ENCODE measurements at regions not wholly inside any gene's neighbourhood (a gene's known extent, or its start where the extent isn't known, plus 50 kb on each side); places are given as distances from the start of the nearest gene placed in this dataset.

- Histone ChIP-seq H3K27ac (no peak overlapping the region), H3K36me3 (no peaks in the 10 kb centered on the region), H3K4me3 (no peak overlapping the region), H3K27me3 (no peaks in the 10 kb centered on the region), H3K4me1 (no peaks in the 10 kb centered on the region), H3K9me3 (no peaks in the 10 kb centered on the region)
- WGBS, 2 donors, result 85 to 87% methylated on average over 2 of the region's 2 CpGs
- intact Hi-C loops (cut with DNase I), result no loop called here
- TF ChIP-seq POLR2A (IDR thresholded peaks at IDR 0.05) (no peak), EP300 (IDR thresholded peaks at IDR 0.05) (no peak), POLR2AphosphoS5 (IDR thresholded peaks at IDR 0.05) (no peak)
- TF ChIP-seq, protein P1, sequence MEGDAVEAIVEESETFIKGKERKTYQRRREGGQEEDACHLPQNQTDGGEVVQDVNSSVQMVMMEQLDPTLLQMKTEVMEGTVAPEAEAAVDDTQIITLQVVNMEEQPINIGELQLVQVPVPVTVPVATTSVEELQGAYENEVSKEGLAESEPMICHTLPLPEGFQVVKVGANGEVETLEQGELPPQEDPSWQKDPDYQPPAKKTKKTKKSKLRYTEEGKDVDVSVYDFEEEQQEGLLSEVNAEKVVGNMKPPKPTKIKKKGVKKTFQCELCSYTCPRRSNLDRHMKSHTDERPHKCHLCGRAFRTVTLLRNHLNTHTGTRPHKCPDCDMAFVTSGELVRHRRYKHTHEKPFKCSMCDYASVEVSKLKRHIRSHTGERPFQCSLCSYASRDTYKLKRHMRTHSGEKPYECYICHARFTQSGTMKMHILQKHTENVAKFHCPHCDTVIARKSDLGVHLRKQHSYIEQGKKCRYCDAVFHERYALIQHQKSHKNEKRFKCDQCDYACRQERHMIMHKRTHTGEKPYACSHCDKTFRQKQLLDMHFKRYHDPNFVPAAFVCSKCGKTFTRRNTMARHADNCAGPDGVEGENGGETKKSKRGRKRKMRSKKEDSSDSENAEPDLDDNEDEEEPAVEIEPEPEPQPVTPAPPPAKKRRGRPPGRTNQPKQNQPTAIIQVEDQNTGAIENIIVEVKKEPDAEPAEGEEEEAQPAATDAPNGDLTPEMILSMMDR (IDR thresholded peaks at IDR 0.05), result no peak
- DNase-seq, result no peak
Observed at GRCh38 chr11:79623375-79623774, 182.5 kb upstream of the TENM4 start.

DNA sequence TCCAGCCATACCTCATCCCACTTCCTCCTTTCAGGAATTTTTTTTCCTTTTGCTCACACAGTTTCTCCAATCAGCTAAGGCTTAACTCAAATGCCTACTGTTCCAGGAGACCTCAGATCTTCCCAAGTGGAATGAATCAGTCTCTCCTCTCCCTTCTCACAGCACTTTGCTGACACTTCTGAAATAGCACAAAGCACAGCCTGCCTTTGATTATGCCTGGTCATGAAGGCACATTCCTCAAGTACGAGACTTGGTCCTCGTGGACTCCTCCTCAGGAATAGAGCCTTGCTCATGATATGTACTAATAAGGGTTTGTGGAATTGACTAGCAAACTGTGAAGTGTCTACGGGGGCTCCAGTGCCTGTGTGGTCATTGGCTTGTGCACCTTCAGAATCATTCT is 176.7 kb upstream of the TENM4 start:
- Histone ChIP-seq H3K27me3 (no peaks in the 10 kb centered on the region), H3K4me3 (no peak overlapping the region), H3K9me3 (no peaks in the 10 kb centered on the region), H3K4me1 (no peaks in the 10 kb centered on the region), H3K27ac (no peak overlapping the region), H3K36me3 (no peaks in the 10 kb centered on the region)
- no peak for DNase-seq
- 62 to 73% methylated on average over 3 of the region's 3 CpGs for WGBS, 2 donors
- intact Hi-C loops (cut with DNase I), result no loop called here
- TF ChIP-seq EP300 (IDR thresholded peaks at IDR 0.05), result no peak
- TF ChIP-seq POLR2A (IDR thresholded peaks at IDR 0.05), result no peak
- TF ChIP-seq POLR2AphosphoS5 (IDR thresholded peaks at IDR 0.05), result no peak
- TF ChIP-seq, protein P1 (IDR thresholded peaks at IDR 0.05), result no peak

DNA sequence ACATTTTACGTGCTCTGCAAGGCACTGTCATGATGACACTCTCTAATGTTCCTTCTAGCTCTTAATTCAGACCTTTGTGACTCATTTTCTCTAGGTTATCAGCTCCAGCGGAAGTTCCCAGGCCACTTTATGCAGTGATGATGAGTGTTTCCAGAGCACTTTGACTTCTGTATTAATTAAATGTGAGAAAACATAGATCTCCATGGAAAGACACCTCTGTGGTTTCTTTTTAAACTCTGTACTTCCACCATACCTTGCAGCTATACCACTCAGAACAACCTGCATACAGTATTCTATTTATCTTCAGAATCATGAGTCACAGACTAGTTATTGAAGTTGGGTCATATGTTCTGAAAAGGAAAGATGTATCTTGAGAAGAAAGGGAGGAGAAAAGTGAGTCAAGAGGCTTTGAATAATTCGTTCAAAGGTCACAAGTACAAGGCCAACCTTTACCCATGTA is 175.6 kb upstream of the TENM4 start:
- intact Hi-C loops (cut with DNase I), result no loop called here

DNA sequence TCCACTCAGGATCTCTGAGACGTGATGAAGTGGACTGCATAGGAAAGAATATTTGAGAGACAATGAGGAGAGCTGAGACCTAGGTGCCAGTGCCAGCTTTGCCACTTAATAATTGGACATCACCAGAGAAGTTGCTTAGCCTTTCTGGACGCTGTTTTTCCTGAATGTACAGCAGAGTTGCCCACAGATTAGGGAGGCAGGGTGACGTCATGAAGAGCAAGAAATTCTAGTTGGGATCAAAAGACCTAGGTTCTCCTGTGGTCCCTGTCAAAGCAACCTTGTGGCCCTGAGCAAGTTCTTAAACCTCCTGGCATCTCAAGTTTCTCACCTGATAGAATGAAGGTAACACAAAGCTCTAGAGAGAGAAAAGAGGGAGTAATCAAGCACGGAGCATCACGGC is 174.6 kb upstream of the TENM4 start:
- Histone ChIP-seq H3K9me3 (no peaks in the 10 kb centered on the region), H3K4me1 (no peaks in the 10 kb centered on the region), H3K36me3 (no peaks in the 10 kb centered on the region), H3K27me3 (no peaks in the 10 kb centered on the region), H3K27ac (no peak overlapping the region), H3K4me3 (no peak overlapping the region)
- no peak for DNase-seq
- TF ChIP-seq POLR2A (IDR thresholded peaks at IDR 0.05), result no peak
- no peak for TF ChIP-seq POLR2AphosphoS5 (IDR thresholded peaks at IDR 0.05)
- TF ChIP-seq, protein P1 (IDR thresholded peaks at IDR 0.05), result no peak
- no peak for TF ChIP-seq EP300 (IDR thresholded peaks at IDR 0.05)
- WGBS, 2 donors, result 74 to 81% methylated on average over 5 of the region's 5 CpGs
- intact Hi-C loops (cut with DNase I), result no loop called here

More for the DNA sequence above, 175.6 kb upstream of the TENM4 start:
- Histone ChIP-seq H3K9me3 (no peaks in the 10 kb centered on the region), H3K27ac (no peak overlapping the region), H3K4me1 (no peaks in the 10 kb centered on the region), H3K4me3 (no peak overlapping the region), H3K27me3 (no peaks in the 10 kb centered on the region), H3K36me3 (no peaks in the 10 kb centered on the region)
- TF ChIP-seq EP300 (IDR thresholded peaks at IDR 0.05) (no peak), POLR2AphosphoS5 (IDR thresholded peaks at IDR 0.05) (no peak), POLR2A (IDR thresholded peaks at IDR 0.05) (no peak)
- TF ChIP-seq, protein P1 (IDR thresholded peaks at IDR 0.05), result no peak
- 51 to 70% methylated on average over 3 of the region's 3 CpGs for WGBS, 2 donors
- DNase-seq, result no peak

DNA sequence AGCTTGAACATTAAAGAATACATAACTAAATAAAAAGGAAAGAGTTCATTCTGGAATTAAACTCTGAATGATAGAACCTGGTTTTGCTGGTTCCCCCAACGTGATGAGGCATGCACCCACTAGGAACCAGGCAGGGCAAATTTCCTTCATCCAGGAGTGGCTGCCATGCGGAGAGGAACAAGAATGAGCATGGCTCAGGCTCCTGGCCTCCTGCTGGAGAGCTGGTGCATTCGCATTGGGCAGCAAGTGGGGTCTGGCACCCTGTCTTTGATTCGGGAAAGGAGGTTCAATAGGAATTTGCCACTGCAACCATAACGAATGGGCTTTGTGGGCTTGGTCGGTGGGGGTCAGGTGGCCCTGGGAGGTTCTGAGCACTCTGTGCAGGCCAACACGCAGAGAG is 169.8 kb upstream of the TENM4 start:
- TF ChIP-seq EP300 (IDR thresholded peaks at IDR 0.05) (no peak), POLR2AphosphoS5 (IDR thresholded peaks at IDR 0.05) (no peak), POLR2A (IDR thresholded peaks at IDR 0.05) (no peak)
- TF ChIP-seq, protein P1 (IDR thresholded peaks at IDR 0.05), result no peak
- intact Hi-C loops (cut with DNase I), result no loop called here
- H3K36me3 ChIP-seq, result no peaks in the 10 kb centered on the region
- 85 to 86% methylated on average over 7 of the region's 7 CpGs for WGBS, 2 donors
- no peaks in the 10 kb centered on the region for H3K27me3 ChIP-seq
- no peaks in the 10 kb centered on the region for H3K4me1 ChIP-seq
- no peak for DNase-seq
- no peak overlapping the region for H3K27ac ChIP-seq
- no peak overlapping the region for H3K4me3 ChIP-seq
- H3K9me3 ChIP-seq, result no peaks in the 10 kb centered on the region

Measured in sigmoid colon (tissue), 6 donors.